HepG2 (cell line): ENCODE measurements at regions not wholly inside any gene's neighbourhood (a gene's known extent, or its start where the extent isn't known, plus 50 kb on each side); places are given as distances from the start of the nearest gene placed in this dataset.

Source experiments
- AGO1 ChIP-seq: fragments of 200-400 bp; formaldehyde crosslinking; IDR thresholded peaks from 2 replicates; pipeline ENCODE4 v1.6.1; 2017; ENCODE audit warnings: mild to moderate bottlenecking, low read depth, low read length, moderate library complexity; ENCODE audit not compliant: poor library complexity, severe bottlenecking
- CEBPG ChIP-seq: IDR thresholded peaks from 2 replicates; pipeline ENCODE4 v1.6.1; 2016
- FOSL1 ChIP-seq: sonication (generic); formaldehyde crosslinking; IDR thresholded peaks from 2 replicates; pipeline ENCODE4 v1.9.0; 2021; ENCODE audit warnings: missing genetic modification reagents, borderline replicate concordance
- FOXK2 ChIP-seq: fragments of 450-650 bp; IDR thresholded peaks from 2 replicates; pipeline ENCODE4 v1.6.1; 2016
- HDAC2 ChIP-seq: sonication (generic); formaldehyde crosslinking; IDR thresholded peaks from 2 replicates; pipeline ENCODE4 v1.4.0; 2020; ENCODE audit warnings: missing genetic modification reagents
- HMGA1 ChIP-seq: sonication (generic); formaldehyde crosslinking; conservative IDR thresholded peaks from 2 replicates; pipeline ENCODE4 v1.4.0; 2020; ENCODE audit warnings: missing genetic modification reagents
- ISL2 ChIP-seq: sonication (generic); formaldehyde crosslinking; IDR thresholded peaks from 2 replicates; pipeline ENCODE4 v1.5.0; 2020; ENCODE audit warnings: missing genetic modification reagents
- KDM4B ChIP-seq: sonication (generic); formaldehyde crosslinking; IDR thresholded peaks from 2 replicates; pipeline ENCODE4 v1.4.0; 2020; ENCODE audit warnings: missing genetic modification reagents
- NFATC3 ChIP-seq: sonication (generic); formaldehyde crosslinking; IDR thresholded peaks from 2 replicates; pipeline ENCODE4 v1.5.1; 2020; ENCODE audit warnings: mild to moderate bottlenecking, missing genetic modification reagents
- RFX3 ChIP-seq: IDR thresholded peaks from 2 replicates; pipeline ENCODE4 v1.6.1; 2016; ENCODE audit warnings: missing biosample characterization, missing genetic modification reagents
- RXRB ChIP-seq: IDR thresholded peaks from 2 replicates; pipeline ENCODE4 v1.6.1; 2016; ENCODE audit warnings: borderline replicate concordance, missing genetic modification reagents, missing compliant biosample characterization
- SNRNP70 ChIP-seq: fragments of 200-400 bp; formaldehyde crosslinking; IDR thresholded peaks from 2 replicates; pipeline ENCODE4 v1.6.1; 2017; ENCODE audit warnings: mild to moderate bottlenecking, low read depth, low read length, moderate library complexity
- YY1 ChIP-seq: IDR thresholded peaks from 2 replicates; pipeline ENCODE4 v1.6.1; 2011; ENCODE audit warnings: low read length, low read depth, moderate library complexity, mild to moderate bottlenecking; ENCODE audit not compliant: insufficient read depth, insufficient replicate concordance
- ZFP41 ChIP-seq: sonication (generic); formaldehyde crosslinking; IDR thresholded peaks from 2 replicates; pipeline ENCODE4 v1.4.0; 2020; ENCODE audit warnings: mild to moderate bottlenecking, missing genetic modification reagents, borderline replicate concordance
- ZMAT3 ChIP-seq: sonication (generic); formaldehyde crosslinking; conservative IDR thresholded peaks from 2 replicates; pipeline ENCODE4 v1.7.0; 2021; ENCODE audit warnings: missing genetic modification reagents
- ZNF292 ChIP-seq: sonication (generic); formaldehyde crosslinking; IDR thresholded peaks from 2 replicates; pipeline ENCODE4 v1.8.1; 2022; ENCODE audit warnings: mild to moderate bottlenecking, low read depth, missing genetic modification reagents, borderline replicate concordance
- ZNF3 ChIP-seq: IDR thresholded peaks from 2 replicates; pipeline ENCODE4 v1.7.0; 2017; ENCODE audit warnings: inconsistent platforms
- ZNF605 ChIP-seq: sonication (generic); formaldehyde crosslinking; IDR thresholded peaks from 2 replicates; pipeline ENCODE4 v1.8.0; 2022; ENCODE audit warnings: mild to moderate bottlenecking, missing genetic modification reagents
- ZNF607 ChIP-seq: sonication (generic); formaldehyde crosslinking; IDR thresholded peaks from 2 replicates; pipeline ENCODE4 v1.5.1; 2020; ENCODE audit warnings: missing genetic modification reagents, mild to moderate bottlenecking, borderline replicate concordance
- ZNF615 ChIP-seq: sonication (generic); formaldehyde crosslinking; IDR thresholded peaks from 2 replicates; pipeline ENCODE4 v1.5.0; 2020; ENCODE audit warnings: mild to moderate bottlenecking, missing genetic modification reagents, borderline replicate concordance
- ZNF780A ChIP-seq: sonication (generic); formaldehyde crosslinking; IDR thresholded peaks from 2 replicates; pipeline ENCODE4 v1.8.0; 2022; ENCODE audit warnings: mild to moderate bottlenecking, missing genetic modification reagents, moderate library complexity
- TF ChIP-seq, protein P1 (sequence below): sonication (generic); formaldehyde crosslinking; conservative IDR thresholded peaks from 2 replicates; pipeline ENCODE4 v1.4.0; 2020; ENCODE audit warnings: missing genetic modification reagents
- TF ChIP-seq, protein P2 (sequence below): sonication (generic); formaldehyde crosslinking; IDR thresholded peaks from 2 replicates; pipeline ENCODE4 v1.8.1; 2022; ENCODE audit warnings: mild to moderate bottlenecking, missing genetic modification reagents
- TF ChIP-seq, protein P3 (sequence below): sonication (generic); formaldehyde crosslinking; IDR thresholded peaks from 2 replicates; pipeline ENCODE4 v1.5.1; 2020; ENCODE audit warnings: mild to moderate bottlenecking, missing genetic modification reagents
- TF ChIP-seq, protein P4 (sequence below): sonication (generic); formaldehyde crosslinking; IDR thresholded peaks from 2 replicates; pipeline ENCODE4 v1.5.1; 2020; ENCODE audit warnings: mild to moderate bottlenecking, moderate library complexity, missing genetic modification reagents

DNA sequence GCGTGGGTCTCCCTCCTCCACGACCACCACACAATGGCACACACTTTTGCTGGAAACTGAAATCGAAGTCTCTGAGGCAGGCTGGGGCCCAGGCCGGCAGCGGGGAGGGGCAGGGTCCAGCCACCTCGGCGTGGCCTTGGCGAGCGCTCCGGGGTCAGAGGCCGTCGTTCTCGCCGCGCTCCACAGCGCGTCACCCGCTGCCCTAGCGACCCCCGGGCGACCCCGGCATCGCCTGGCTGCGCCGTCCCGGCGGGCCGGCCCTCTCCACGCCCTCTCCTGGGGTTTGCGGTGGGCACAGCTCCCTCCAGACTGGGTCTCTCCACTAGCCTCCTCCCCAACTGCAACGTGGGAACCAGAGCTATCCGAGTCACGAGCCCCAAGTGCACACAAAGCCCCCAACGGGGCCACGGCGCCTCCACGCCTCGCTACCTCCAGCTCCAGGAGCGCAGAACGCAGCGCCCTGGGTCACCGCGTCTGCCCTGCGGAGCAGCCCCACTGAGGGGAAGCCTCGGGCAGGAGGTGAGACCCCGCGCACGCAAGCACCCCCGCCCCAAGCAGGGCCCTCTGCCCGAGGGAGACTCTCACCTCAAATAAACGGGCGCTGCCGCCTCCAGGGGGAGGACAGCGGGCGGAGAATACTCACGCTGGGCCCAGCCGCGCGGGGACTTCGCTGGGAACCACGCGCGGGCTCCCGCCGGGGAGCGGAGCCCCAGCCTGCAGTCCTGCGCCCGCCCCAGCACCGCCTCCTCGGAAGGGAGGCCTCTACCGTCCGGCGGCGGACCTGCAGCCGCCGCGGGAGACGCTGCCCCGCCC, 134.0 kb upstream of the BARHL2 start (continued):
- peak; percentile 14 for TF ChIP-seq YY1
- no peak for TF ChIP-seq HMGA1
- TF ChIP-seq ZNF780A (CRISPR knock-in tag): no peak
- TF ChIP-seq ZMAT3 (CRISPR knock-in tag): peak; percentile 73; the same call in 1 of the 2 replicates
- TF ChIP-seq, protein P1, sequence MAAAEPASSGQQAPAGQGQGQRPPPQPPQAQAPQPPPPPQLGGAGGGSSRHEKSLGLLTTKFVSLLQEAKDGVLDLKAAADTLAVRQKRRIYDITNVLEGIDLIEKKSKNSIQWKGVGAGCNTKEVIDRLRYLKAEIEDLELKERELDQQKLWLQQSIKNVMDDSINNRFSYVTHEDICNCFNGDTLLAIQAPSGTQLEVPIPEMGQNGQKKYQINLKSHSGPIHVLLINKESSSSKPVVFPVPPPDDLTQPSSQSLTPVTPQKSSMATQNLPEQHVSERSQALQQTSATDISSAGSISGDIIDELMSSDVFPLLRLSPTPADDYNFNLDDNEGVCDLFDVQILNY (CRISPR knock-in tag): no peak
- no peak for TF ChIP-seq RXRB (CRISPR knock-in tag)
- no peak for TF ChIP-seq AGO1
- no peak for TF ChIP-seq SNRNP70
- TF ChIP-seq CEBPG: no peak
- no peak for TF ChIP-seq ZNF605 (CRISPR knock-in tag)
- no peak for TF ChIP-seq KDM4B
- no peak for TF ChIP-seq RFX3 (CRISPR knock-in tag)
- no peak for TF ChIP-seq ZNF3
- no peak for TF ChIP-seq NFATC3 (CRISPR knock-in tag)
- TF ChIP-seq ZNF607 (CRISPR knock-in tag): no peak; the same call in 1 of the 2 replicates
- no peak for TF ChIP-seq FOSL1 (CRISPR knock-in tag)
- no peak for TF ChIP-seq ZNF615 (CRISPR knock-in tag)
- no peak for TF ChIP-seq ZNF292 (CRISPR knock-in tag)
- no peak for TF ChIP-seq HDAC2 (CRISPR knock-in tag)
- TF ChIP-seq, protein P2, sequence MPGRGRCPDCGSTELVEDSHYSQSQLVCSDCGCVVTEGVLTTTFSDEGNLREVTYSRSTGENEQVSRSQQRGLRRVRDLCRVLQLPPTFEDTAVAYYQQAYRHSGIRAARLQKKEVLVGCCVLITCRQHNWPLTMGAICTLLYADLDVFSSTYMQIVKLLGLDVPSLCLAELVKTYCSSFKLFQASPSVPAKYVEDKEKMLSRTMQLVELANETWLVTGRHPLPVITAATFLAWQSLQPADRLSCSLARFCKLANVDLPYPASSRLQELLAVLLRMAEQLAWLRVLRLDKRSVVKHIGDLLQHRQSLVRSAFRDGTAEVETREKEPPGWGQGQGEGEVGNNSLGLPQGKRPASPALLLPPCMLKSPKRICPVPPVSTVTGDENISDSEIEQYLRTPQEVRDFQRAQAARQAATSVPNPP (CRISPR knock-in tag): no peak
- TF ChIP-seq, protein P3, sequence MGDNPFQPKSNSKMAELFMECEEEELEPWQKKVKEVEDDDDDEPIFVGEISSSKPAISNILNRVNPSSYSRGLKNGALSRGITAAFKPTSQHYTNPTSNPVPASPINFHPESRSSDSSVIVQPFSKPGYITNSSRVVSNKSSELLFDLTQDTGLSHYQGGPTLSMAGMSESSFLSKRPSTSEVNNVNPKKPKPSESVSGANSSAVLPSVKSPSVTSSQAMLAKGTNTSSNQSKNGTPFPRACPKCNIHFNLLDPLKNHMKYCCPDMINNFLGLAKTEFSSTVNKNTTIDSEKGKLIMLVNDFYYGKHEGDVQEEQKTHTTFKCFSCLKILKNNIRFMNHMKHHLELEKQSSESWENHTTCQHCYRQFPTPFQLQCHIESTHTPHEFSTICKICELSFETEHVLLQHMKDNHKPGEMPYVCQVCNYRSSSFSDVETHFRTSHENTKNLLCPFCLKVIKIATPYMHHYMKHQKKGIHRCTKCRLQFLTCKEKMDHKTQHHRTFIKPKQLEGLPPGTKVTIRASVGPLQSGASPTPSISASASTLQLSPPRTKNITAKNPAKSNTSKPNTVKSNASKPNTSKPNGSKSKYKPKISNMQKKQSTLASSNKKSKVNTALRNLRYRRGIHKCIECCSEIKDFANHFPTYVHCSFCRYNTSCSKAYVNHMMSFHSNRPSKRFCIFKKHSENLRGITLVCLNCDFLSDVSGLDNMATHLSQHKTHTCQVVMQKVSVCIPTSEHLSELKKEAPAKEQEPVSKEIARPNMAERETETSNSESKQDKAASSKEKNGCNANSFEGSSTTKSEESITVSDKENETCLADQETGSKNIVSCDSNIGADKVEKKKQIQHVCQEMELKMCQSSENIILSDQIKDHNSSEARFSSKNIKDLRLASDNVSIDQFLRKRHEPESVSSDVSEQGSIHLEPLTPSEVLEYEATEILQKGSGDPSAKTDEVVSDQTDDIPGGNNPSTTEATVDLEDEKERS: 0 out of 2 replicates have a peak, but pooled peaks have one; percentile 23
- TF ChIP-seq ISL2 (CRISPR knock-in tag): no peak; the same call in 1 of the 2 replicates
- TF ChIP-seq, protein P4, sequence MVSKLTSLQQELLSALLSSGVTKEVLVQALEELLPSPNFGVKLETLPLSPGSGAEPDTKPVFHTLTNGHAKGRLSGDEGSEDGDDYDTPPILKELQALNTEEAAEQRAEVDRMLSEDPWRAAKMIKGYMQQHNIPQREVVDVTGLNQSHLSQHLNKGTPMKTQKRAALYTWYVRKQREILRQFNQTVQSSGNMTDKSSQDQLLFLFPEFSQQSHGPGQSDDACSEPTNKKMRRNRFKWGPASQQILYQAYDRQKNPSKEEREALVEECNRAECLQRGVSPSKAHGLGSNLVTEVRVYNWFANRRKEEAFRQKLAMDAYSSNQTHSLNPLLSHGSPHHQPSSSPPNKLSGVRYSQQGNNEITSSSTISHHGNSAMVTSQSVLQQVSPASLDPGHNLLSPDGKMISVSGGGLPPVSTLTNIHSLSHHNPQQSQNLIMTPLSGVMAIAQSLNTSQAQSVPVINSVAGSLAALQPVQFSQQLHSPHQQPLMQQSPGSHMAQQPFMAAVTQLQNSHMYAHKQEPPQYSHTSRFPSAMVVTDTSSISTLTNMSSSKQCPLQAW (CRISPR knock-in tag): peak; percentile 14; the same call in 1 of the 2 replicates
- no peak for TF ChIP-seq FOXK2
- no peak for TF ChIP-seq ZFP41 (CRISPR knock-in tag)
